Astrocyte of the hippocampus (primary cell): ENCODE measurements at regions not wholly inside any gene's neighbourhood (a gene's known extent, or its start where the extent isn't known, plus 50 kb on each side); places are given as distances from the start of the nearest gene placed in this dataset.
"Not testable (repeated sequence)": the region's sequence is repeated elsewhere in the genome, so short reads cannot be mapped to it uniquely, and the experiment has no call there.

ENCODE experiments used
- DNase-seq: peaks from one replicate; pipeline ENCODE4 v3.0.0; 2011; ENCODE audit warnings: low read depth, low spot score

- DNase-seq = no peak
Observed at GRCh38 chr11:101835506-101836063, 79.2 kb upstream of the CEP126 start.

GRCh38 chr11:101830475-101830874 lies 84.3 kb upstream of the CEP126 start:
- DNase-seq = not testable (repeated sequence)

- no peak for DNase-seq
Observed at GRCh38 chr11:101825531-101825930, 89.3 kb upstream of the CEP126 start.

GRCh38 chr11:101817581-101817980 lies 97.2 kb upstream of the CEP126 start:
- DNase-seq = no peak

- DNase-seq = no peak
Observed at GRCh38 chr11:101816613-101817012, 98.2 kb upstream of the CEP126 start.

- DNase-seq = peak; percentile 12
Observed at GRCh38 chr11:101812546-101812945, 102.3 kb upstream of the CEP126 start.

- no peak for DNase-seq
Observed at GRCh38 chr11:101810546-101810945, 104.3 kb upstream of the CEP126 start.

GRCh38 chr11:101807531-101807930 lies 107.3 kb upstream of the CEP126 start:
- no peak for DNase-seq

- DNase-seq = no peak
Observed at GRCh38 chr11:101803651-101804050, 111.2 kb upstream of the CEP126 start.

GRCh38 chr11:101797335-101797734 lies 117.5 kb upstream of the CEP126 start:
- peak; percentile 20 for DNase-seq

- DNase-seq = no peak
Observed at GRCh38 chr11:101792814-101793213, 122.0 kb upstream of the CEP126 start.

- no peak for DNase-seq
Observed at GRCh38 chr11:101786916-101787315, 127.9 kb upstream of the CEP126 start.

- no peak for DNase-seq
Observed at GRCh38 chr11:101786421-101786820, 128.4 kb upstream of the CEP126 start.

GRCh38 chr11:101779167-101779566 lies 135.6 kb upstream of the CEP126 start:
- DNase-seq = not testable (repeated sequence)

GRCh38 chr11:101777476-101777875 lies 137.3 kb upstream of the CEP126 start:
- no peak for DNase-seq

GRCh38 chr11:101775033-101775432 lies 139.8 kb upstream of the CEP126 start:
- DNase-seq = no peak

GRCh38 chr11:101770648-101771047 lies 144.2 kb upstream of the CEP126 start:
- no peak for DNase-seq

GRCh38 chr11:101765932-101766331 lies 148.9 kb upstream of the CEP126 start:
- DNase-seq = no peak

GRCh38 chr11:101759771-101760450 lies 154.9 kb upstream of the CEP126 start:
- DNase-seq = no peak

- no peak for DNase-seq
Observed at GRCh38 chr11:101757741-101758140, 157.1 kb upstream of the CEP126 start.

GRCh38 chr11:101748572-101749344 lies 165.0 kb upstream of the TRPC6 start:
- no peak for DNase-seq

GRCh38 chr11:101745756-101746155 lies 161.9 kb upstream of the TRPC6 start:
- DNase-seq = no peak

GRCh38 chr11:101743828-101744227 lies 160.0 kb upstream of the TRPC6 start:
- DNase-seq = no peak
